ENCODE measurements at regions not wholly inside any gene's neighbourhood (a gene's known extent, or its start where the extent isn't known, plus 50 kb on each side); places are given as distances from the start of the nearest gene placed in this dataset.
A peak's percentile ranks its signal among the peaks of the same experiment; 100 is the strongest.

DNA sequence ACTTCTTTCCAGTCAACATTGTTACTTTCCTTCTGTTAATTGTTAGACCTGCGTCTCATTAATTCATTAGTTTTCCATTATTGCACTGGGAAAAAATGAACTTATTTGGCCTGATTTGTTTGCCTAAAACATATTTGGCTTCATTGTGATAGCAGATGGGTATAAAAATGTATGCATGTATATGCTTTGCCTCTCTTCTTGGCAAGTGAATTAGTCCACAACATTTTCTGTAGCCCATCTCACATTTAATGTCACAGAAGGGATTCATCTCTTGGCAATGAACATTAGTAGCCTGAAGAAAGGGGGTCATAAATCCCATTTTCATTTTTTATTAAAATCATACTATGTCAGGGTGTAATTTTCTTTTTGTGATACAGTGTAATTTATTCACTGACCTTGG, 125.2 kb downstream of the TUSC7 start:
- no peak for ATAC-seq
- no peak for TF ChIP-seq ZNF565 (CRISPR knock-in tag; conservative IDR thresholded peaks at IDR 0.05; ENCODE audit: low read depth)
- no peak for TF ChIP-seq CSDC2 (CRISPR knock-in tag; IDR thresholded peaks at IDR 0.05)
- TF ChIP-seq GLIS3 (CRISPR knock-in tag; IDR thresholded peaks at IDR 0.05): no peak
- TF ChIP-seq SNAI2 (CRISPR knock-in tag; IDR thresholded peaks at IDR 0.05): no peak
- no peak for TF ChIP-seq BACH2 (CRISPR knock-in tag; IDR thresholded peaks at IDR 0.05; ENCODE audit: borderline replicate concordance)
- TF ChIP-seq, protein P1, sequence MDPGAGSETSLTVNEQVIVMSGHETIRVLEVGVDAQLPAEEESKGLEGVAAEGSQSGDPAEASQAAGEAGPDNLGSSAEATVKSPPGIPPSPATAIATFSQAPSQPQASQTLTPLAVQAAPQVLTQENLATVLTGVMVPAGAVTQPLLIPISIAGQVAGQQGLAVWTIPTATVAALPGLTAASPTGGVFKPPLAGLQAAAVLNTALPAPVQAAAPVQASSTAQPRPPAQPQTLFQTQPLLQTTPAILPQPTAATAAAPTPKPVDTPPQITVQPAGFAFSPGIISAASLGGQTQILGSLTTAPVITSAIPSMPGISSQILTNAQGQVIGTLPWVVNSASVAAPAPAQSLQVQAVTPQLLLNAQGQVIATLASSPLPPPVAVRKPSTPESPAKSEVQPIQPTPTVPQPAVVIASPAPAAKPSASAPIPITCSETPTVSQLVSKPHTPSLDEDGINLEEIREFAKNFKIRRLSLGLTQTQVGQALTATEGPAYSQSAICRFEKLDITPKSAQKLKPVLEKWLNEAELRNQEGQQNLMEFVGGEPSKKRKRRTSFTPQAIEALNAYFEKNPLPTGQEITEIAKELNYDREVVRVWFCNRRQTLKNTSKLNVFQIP (CRISPR knock-in tag; IDR thresholded peaks at IDR 0.05; ENCODE audit: borderline replicate concordance, low read depth): no peak
- TF ChIP-seq OSR1 (CRISPR knock-in tag; IDR thresholded peaks at IDR 0.05): no peak
- TF ChIP-seq, protein P2, sequence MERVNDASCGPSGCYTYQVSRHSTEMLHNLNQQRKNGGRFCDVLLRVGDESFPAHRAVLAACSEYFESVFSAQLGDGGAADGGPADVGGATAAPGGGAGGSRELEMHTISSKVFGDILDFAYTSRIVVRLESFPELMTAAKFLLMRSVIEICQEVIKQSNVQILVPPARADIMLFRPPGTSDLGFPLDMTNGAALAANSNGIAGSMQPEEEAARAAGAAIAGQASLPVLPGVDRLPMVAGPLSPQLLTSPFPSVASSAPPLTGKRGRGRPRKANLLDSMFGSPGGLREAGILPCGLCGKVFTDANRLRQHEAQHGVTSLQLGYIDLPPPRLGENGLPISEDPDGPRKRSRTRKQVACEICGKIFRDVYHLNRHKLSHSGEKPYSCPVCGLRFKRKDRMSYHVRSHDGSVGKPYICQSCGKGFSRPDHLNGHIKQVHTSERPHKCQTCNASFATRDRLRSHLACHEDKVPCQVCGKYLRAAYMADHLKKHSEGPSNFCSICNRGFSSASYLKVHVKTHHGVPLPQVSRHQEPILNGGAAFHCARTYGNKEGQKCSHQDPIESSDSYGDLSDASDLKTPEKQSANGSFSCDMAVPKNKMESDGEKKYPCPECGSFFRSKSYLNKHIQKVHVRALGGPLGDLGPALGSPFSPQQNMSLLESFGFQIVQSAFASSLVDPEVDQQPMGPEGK (CRISPR knock-in tag; IDR thresholded peaks at IDR 0.05; ENCODE audit: borderline replicate concordance): no peak
- no peak for TF ChIP-seq TCF4 (CRISPR knock-in tag; IDR thresholded peaks at IDR 0.05; ENCODE audit: borderline replicate concordance)
- TF ChIP-seq, protein P3, sequence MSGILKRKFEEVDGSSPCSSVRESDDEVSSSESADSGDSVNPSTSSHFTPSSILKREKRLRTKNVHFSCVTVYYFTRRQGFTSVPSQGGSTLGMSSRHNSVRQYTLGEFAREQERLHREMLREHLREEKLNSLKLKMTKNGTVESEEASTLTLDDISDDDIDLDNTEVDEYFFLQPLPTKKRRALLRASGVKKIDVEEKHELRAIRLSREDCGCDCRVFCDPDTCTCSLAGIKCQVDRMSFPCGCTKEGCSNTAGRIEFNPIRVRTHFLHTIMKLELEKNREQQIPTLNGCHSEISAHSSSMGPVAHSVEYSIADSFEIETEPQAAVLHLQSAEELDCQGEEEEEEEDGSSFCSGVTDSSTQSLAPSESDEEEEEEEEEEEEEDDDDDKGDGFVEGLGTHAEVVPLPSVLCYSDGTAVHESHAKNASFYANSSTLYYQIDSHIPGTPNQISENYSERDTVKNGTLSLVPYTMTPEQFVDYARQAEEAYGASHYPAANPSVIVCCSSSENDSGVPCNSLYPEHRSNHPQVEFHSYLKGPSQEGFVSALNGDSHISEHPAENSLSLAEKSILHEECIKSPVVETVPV (CRISPR knock-in tag; IDR thresholded peaks at IDR 0.05): no peak
- TF ChIP-seq ZC3H10 (CRISPR knock-in tag; IDR thresholded peaks at IDR 0.05): no peak
- TF ChIP-seq ISL1 (CRISPR knock-in tag; IDR thresholded peaks at IDR 0.05): no peak
- TF ChIP-seq TOX (CRISPR knock-in tag; IDR thresholded peaks at IDR 0.05; ENCODE audit: borderline replicate concordance): no peak
- no peak for TF ChIP-seq ZFP3 (CRISPR knock-in tag; IDR thresholded peaks at IDR 0.05)
- TF ChIP-seq ESRRG (CRISPR knock-in tag; IDR thresholded peaks at IDR 0.05): no peak
- TF ChIP-seq ARNTL (CRISPR knock-in tag; IDR thresholded peaks at IDR 0.05; ENCODE audit: borderline replicate concordance, low read depth): no peak
- TF ChIP-seq, protein P4, sequence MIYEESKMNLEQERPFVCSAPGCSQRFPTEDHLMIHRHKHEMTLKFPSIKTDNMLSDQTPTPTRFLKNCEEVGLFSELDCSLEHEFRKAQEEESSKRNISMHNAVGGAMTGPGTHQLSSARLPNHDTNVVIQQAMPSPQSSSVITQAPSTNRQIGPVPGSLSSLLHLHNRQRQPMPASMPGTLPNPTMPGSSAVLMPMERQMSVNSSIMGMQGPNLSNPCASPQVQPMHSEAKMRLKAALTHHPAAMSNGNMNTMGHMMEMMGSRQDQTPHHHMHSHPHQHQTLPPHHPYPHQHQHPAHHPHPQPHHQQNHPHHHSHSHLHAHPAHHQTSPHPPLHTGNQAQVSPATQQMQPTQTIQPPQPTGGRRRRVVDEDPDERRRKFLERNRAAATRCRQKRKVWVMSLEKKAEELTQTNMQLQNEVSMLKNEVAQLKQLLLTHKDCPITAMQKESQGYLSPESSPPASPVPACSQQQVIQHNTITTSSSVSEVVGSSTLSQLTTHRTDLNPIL (CRISPR knock-in tag; IDR thresholded peaks at IDR 0.05; ENCODE audit: low read depth): no peak
- no peak for TF ChIP-seq RARB (CRISPR knock-in tag; IDR thresholded peaks at IDR 0.05)
- TF ChIP-seq ZNF70 (CRISPR knock-in tag; IDR thresholded peaks at IDR 0.05): no peak

DNA sequence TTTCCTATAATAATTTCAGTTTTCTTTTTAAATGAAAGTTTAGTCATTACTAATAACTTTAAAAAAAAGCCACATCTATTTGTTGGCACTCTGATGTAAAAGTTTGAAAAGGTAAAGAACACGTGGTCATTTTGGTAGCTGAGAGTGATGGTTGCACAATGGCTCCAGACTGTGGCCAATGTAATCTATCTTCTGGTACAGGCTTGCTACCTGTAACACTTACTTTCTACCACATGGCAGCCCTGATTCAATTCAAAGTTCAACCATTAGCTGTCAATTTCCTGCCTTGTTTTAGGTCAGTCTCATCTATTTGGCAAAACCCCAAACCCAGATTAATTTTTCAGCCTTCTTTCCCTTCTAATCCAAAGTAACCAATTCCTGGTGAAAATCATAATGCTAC, 126.1 kb downstream of the TUSC7 start:
- no peak for TF ChIP-seq ZNF565 (CRISPR knock-in tag; conservative IDR thresholded peaks at IDR 0.05; ENCODE audit: low read depth)
- no peak for TF ChIP-seq GLIS3 (CRISPR knock-in tag; IDR thresholded peaks at IDR 0.05)
- TF ChIP-seq, protein P1 (CRISPR knock-in tag; IDR thresholded peaks at IDR 0.05; ENCODE audit: borderline replicate concordance, low read depth): no peak
- TF ChIP-seq, protein P5, sequence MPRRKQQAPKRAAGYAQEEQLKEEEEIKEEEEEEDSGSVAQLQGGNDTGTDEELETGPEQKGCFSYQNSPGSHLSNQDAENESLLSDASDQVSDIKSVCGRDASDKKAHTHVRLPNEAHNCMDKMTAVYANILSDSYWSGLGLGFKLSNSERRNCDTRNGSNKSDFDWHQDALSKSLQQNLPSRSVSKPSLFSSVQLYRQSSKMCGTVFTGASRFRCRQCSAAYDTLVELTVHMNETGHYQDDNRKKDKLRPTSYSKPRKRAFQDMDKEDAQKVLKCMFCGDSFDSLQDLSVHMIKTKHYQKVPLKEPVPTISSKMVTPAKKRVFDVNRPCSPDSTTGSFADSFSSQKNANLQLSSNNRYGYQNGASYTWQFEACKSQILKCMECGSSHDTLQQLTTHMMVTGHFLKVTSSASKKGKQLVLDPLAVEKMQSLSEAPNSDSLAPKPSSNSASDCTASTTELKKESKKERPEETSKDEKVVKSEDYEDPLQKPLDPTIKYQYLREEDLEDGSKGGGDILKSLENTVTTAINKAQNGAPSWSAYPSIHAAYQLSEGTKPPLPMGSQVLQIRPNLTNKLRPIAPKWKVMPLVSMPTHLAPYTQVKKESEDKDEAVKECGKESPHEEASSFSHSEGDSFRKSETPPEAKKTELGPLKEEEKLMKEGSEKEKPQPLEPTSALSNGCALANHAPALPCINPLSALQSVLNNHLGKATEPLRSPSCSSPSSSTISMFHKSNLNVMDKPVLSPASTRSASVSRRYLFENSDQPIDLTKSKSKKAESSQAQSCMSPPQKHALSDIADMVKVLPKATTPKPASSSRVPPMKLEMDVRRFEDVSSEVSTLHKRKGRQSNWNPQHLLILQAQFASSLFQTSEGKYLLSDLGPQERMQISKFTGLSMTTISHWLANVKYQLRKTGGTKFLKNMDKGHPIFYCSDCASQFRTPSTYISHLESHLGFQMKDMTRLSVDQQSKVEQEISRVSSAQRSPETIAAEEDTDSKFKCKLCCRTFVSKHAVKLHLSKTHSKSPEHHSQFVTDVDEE (CRISPR knock-in tag; IDR thresholded peaks at IDR 0.05): no peak
- no peak for TF ChIP-seq ZNF8 (CRISPR knock-in tag; IDR thresholded peaks at IDR 0.05)
- TF ChIP-seq ZFP30 (CRISPR knock-in tag; IDR thresholded peaks at IDR 0.05): no peak
- TF ChIP-seq ZNF70 (CRISPR knock-in tag; IDR thresholded peaks at IDR 0.05): no peak
- TF ChIP-seq ZFP3 (CRISPR knock-in tag; IDR thresholded peaks at IDR 0.05): no peak
- no peak for TF ChIP-seq ZC3H10 (CRISPR knock-in tag; IDR thresholded peaks at IDR 0.05)
- TF ChIP-seq ARNTL (CRISPR knock-in tag; IDR thresholded peaks at IDR 0.05; ENCODE audit: borderline replicate concordance, low read depth): no peak
- no peak for TF ChIP-seq ISL1 (CRISPR knock-in tag; IDR thresholded peaks at IDR 0.05)
- TF ChIP-seq RARB (CRISPR knock-in tag; IDR thresholded peaks at IDR 0.05): no peak
- no peak for TF ChIP-seq OSR1 (CRISPR knock-in tag; IDR thresholded peaks at IDR 0.05)
- no peak for TF ChIP-seq TCF4 (CRISPR knock-in tag; IDR thresholded peaks at IDR 0.05; ENCODE audit: borderline replicate concordance)
- TF ChIP-seq SNAI2 (CRISPR knock-in tag; IDR thresholded peaks at IDR 0.05): no peak
- no peak for TF ChIP-seq CSDC2 (CRISPR knock-in tag; IDR thresholded peaks at IDR 0.05)
- TF ChIP-seq, protein P4 (CRISPR knock-in tag; IDR thresholded peaks at IDR 0.05; ENCODE audit: low read depth): no peak
- TF ChIP-seq, protein P3 (CRISPR knock-in tag; IDR thresholded peaks at IDR 0.05): no peak
- ATAC-seq: peak; percentile 54

Data from SK-N-SH treated with all-trans-retinoic acid at 6 μM for 48 hours (cell line).